Right atrium auricular region (tissue), 2 donors: ENCODE measurements at regions not wholly inside any gene's neighbourhood (a gene's known extent, or its start where the extent isn't known, plus 50 kb on each side); places are given as distances from the start of the nearest gene placed in this dataset.

Experiments
- DNase-seq: peaks from one replicate; pipeline ENCODE4 v3.0.0-alpha.2; 2019; ENCODE audit warnings: low spot score
- H3K27ac ChIP-seq, 2 donors: fragments of 200-600 bp; sonication (generic); 1 replicate in 1 of 2; 2 replicates in 1 of 2; pipeline ENCODE4 v1.5.1; 2016 to 2019
- H3K27me3 ChIP-seq, 2 donors: fragments of 200-600 bp; sonication (generic); one replicate each; pipeline versions ENCODE4 v1.5.1 to v1.6.0; 2017 to 2019
- H3K36me3 ChIP-seq: fragments of 200-600 bp; sonication (generic); one replicate; pipeline ENCODE4 v1.5.1; 2016
- H3K4me1 ChIP-seq, 2 donors: fragments of 200-600 bp; sonication (generic); one replicate each; pipeline versions ENCODE4 v1.5.1 to v1.6.0; 2017 to 2019
- H3K4me3 ChIP-seq, 2 donors: fragments of 200-600 bp; sonication (generic); 1 replicate in 1 of 2; 2 replicates in 1 of 2; pipeline ENCODE4 v1.5.1; 2017 to 2019; ENCODE audit warnings: mild to moderate bottlenecking in 1 of 2, moderate library complexity in 1 of 2
- H3K9me3 ChIP-seq, 2 donors: fragments of 200-600 bp; sonication (generic); one replicate each; pipeline ENCODE4 v1.5.1; 2019
- CTCF ChIP-seq, 2 donors: fragments of 200-600 bp; sonication (generic); IDR thresholded peaks; one replicate each; pipeline ENCODE4 v1.5.1; 2019; ENCODE audit warnings: antibody characterized with exemption in 2 of 2

- Histone ChIP-seq H3K9me3 (no peaks in the 10 kb centered on the region), H3K27ac (no peak overlapping the region), H3K27me3 (no peaks in the 10 kb centered on the region), H3K4me3 (no peak overlapping the region), H3K36me3 (no peaks in the 10 kb centered on the region), H3K4me1 (no peaks in the 10 kb centered on the region)
- no peak for DNase-seq
- TF ChIP-seq CTCF (IDR thresholded peaks at IDR 0.05) = no peak
Measured at GRCh38 chr2:455015-455705, 167.3 kb upstream of the ALKAL2 start.

- no peak overlapping the region for H3K4me3 ChIP-seq
- no peaks in the 10 kb centered on the region for H3K9me3 ChIP-seq
- no peak overlapping the region for H3K27ac ChIP-seq
- H3K4me1 ChIP-seq = no peaks in the 10 kb centered on the region
- no peaks in the 10 kb centered on the region for H3K36me3 ChIP-seq
- no peak for TF ChIP-seq CTCF (IDR thresholded peaks at IDR 0.05)
- DNase-seq = no peak
- no peaks in the 10 kb centered on the region for H3K27me3 ChIP-seq
Measured at GRCh38 chr2:453132-453531, 165.2 kb upstream of the ALKAL2 start.

- no peaks in the 10 kb centered on the region for H3K27me3 ChIP-seq
- H3K27ac ChIP-seq = no peak overlapping the region
- H3K4me3 ChIP-seq = no peak overlapping the region
- DNase-seq = no peak
- H3K36me3 ChIP-seq = no peaks in the 10 kb centered on the region
- H3K4me1 ChIP-seq = no peaks in the 10 kb centered on the region
- no peak for TF ChIP-seq CTCF (IDR thresholded peaks at IDR 0.05)
- no peaks in the 10 kb centered on the region for H3K9me3 ChIP-seq
Measured at GRCh38 chr2:451495-451894, 163.6 kb upstream of the ALKAL2 start.

GRCh38 chr2:449246-450067 lies 161.6 kb upstream of the ALKAL2 start:
- H3K36me3 ChIP-seq = no peaks in the 10 kb centered on the region
- no peak for DNase-seq
- no peak for TF ChIP-seq CTCF (IDR thresholded peaks at IDR 0.05)

GRCh38 chr2:447902-448665 lies 160.2 kb upstream of the ALKAL2 start:
- Histone ChIP-seq H3K4me1 (no peaks in the 10 kb centered on the region), H3K27me3 (no peaks in the 10 kb centered on the region), H3K27ac (no peak overlapping the region), H3K36me3 (no peaks in the 10 kb centered on the region), H3K9me3 (no peaks in the 10 kb centered on the region), H3K4me3 (no peak overlapping the region)
- DNase-seq = no peak
- TF ChIP-seq CTCF (IDR thresholded peaks at IDR 0.05) = no peak

More at GRCh38 chr2:449246-450067, 161.6 kb upstream of the ALKAL2 start:
- no peaks in the 10 kb centered on the region for H3K9me3 ChIP-seq
- no peaks in the 10 kb centered on the region for H3K27me3 ChIP-seq
- no peaks in the 10 kb centered on the region for H3K4me1 ChIP-seq
- no peak overlapping the region for H3K4me3 ChIP-seq
- no peak overlapping the region for H3K27ac ChIP-seq
